ENCODE measurements at regions not wholly inside any gene's neighbourhood (a gene's known extent, or its start where the extent isn't known, plus 50 kb on each side); places are given as distances from the start of the nearest gene placed in this dataset.

DNA sequence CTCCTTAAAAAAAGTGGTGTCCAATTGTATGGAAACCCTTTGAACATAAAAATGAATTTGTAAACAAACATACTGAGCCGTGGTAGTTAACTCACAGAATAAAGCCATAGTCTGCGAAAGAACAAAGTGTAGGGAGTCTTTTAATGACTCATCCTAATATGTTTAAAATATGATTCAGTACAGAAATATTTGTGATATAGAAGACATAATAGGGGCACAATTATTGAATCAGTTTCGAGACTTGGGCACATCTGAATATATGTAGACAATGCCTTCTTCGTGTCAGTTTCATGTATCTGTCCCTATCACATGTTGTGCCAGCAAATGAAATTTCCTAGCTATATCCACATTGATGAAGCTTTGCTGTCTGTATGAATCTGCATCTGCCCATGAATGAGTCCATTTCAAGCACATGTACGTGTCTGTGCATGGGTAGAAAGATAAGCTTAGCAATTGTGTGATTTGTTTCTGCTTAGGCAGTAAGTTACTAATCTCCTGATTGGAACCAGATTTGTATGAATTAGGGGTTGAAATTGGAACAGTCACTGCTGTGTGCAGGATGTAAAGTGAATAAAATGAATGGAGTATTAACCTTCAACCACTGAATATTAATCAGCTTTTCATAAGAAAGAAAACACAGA, 112.5 kb upstream of the SOX9 start:
- DNase-seq, result no peak
- H3K27me3 Mint-ChIP-seq (ENCODE audit: unreplicated experiment), result no peaks in the 10 kb centered on the region
- no peak overlapping the region for H3K4me3 Mint-ChIP-seq (ENCODE audit: unreplicated experiment)
- no peaks in the 10 kb centered on the region for H3K36me3 Mint-ChIP-seq (ENCODE audit: unreplicated experiment)
- TF ChIP-seq, protein P1, sequence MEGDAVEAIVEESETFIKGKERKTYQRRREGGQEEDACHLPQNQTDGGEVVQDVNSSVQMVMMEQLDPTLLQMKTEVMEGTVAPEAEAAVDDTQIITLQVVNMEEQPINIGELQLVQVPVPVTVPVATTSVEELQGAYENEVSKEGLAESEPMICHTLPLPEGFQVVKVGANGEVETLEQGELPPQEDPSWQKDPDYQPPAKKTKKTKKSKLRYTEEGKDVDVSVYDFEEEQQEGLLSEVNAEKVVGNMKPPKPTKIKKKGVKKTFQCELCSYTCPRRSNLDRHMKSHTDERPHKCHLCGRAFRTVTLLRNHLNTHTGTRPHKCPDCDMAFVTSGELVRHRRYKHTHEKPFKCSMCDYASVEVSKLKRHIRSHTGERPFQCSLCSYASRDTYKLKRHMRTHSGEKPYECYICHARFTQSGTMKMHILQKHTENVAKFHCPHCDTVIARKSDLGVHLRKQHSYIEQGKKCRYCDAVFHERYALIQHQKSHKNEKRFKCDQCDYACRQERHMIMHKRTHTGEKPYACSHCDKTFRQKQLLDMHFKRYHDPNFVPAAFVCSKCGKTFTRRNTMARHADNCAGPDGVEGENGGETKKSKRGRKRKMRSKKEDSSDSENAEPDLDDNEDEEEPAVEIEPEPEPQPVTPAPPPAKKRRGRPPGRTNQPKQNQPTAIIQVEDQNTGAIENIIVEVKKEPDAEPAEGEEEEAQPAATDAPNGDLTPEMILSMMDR (IDR thresholded peaks at IDR 0.05; ENCODE audit: partially characterized antibody, unreplicated experiment), result no peak
- no peaks in the 10 kb centered on the region for H3K9me3 Mint-ChIP-seq (ENCODE audit: unreplicated experiment)
- no peaks in the 10 kb centered on the region for H3K4me1 Mint-ChIP-seq (ENCODE audit: low read depth, unreplicated experiment)
- no peak overlapping the region for H3K27ac Mint-ChIP-seq (ENCODE audit: unreplicated experiment)

DNA sequence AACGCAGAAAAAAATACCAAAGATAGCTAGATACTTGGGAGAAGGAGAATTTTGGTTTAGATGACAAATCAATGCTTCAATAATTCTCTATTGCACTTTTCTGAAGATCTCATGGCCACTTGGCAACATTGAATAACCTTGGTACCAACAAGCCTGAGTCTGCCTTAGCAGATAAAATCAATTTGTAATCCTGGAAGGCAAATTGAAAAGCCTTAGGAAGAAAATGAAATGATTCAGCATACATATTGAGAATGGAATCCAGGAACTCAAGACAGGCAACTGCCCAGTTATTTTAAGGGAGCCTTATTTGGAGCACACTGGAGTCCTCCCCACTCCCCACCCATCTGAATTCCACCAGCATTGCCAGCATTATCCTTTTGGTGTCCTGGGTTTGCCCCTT, 109.3 kb upstream of the SOX9 start:
- H3K9me3 Mint-ChIP-seq (ENCODE audit: unreplicated experiment), result no peaks in the 10 kb centered on the region
- TF ChIP-seq, protein P1 (IDR thresholded peaks at IDR 0.05; ENCODE audit: partially characterized antibody, unreplicated experiment), result no peak
- peaks cover 4% of the 10 kb centered on the region for H3K4me1 Mint-ChIP-seq (ENCODE audit: low read depth, unreplicated experiment)
- no peak overlapping the region for H3K27ac Mint-ChIP-seq (ENCODE audit: unreplicated experiment)
- H3K36me3 Mint-ChIP-seq (ENCODE audit: unreplicated experiment), result no peaks in the 10 kb centered on the region
- no peak overlapping the region for H3K4me3 Mint-ChIP-seq (ENCODE audit: unreplicated experiment)
- DNase-seq, result no peak
- H3K27me3 Mint-ChIP-seq (ENCODE audit: unreplicated experiment), result no peaks in the 10 kb centered on the region

DNA sequence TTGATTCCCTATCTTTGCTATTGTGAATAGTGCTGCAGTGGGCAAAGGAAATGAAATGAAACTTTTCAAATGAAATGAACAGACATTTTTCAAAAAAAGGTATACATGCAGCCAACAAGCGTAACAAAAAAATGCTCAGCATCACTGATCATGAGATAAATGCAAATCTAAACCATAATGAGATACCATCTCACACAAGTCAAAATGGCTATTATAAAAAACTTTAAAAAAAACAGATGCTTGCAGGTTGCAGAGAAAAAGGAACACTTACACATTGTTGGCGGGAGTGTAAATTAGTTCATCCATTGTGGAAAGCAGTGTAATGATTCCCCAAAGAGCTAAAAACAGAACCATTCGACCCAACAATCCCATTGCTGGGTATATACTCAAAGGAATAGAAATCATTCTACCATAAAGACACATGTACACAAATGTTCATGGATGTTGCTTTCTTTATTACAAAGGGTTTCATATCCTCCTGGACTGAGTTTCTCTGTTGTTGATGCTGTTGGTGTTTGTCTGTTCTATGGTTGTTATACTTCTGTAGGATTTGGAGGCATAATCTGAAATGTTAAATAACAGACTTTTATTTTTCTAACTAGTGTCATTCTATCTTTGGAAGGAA, 99.3 kb upstream of the SOX9 start:
- no peaks in the 10 kb centered on the region for H3K27me3 Mint-ChIP-seq (ENCODE audit: unreplicated experiment)
- peaks cover 10% of the 10 kb centered on the region for H3K4me1 Mint-ChIP-seq (ENCODE audit: low read depth, unreplicated experiment)
- no peaks in the 10 kb centered on the region for H3K36me3 Mint-ChIP-seq (ENCODE audit: unreplicated experiment)
- no peak overlapping the region for H3K27ac Mint-ChIP-seq (ENCODE audit: unreplicated experiment)
- H3K4me3 Mint-ChIP-seq (ENCODE audit: unreplicated experiment), result no peak overlapping the region
- no peaks in the 10 kb centered on the region for H3K9me3 Mint-ChIP-seq (ENCODE audit: unreplicated experiment)
- DNase-seq, result no peak
- TF ChIP-seq, protein P1 (IDR thresholded peaks at IDR 0.05; ENCODE audit: partially characterized antibody, unreplicated experiment), result no peak

DNA sequence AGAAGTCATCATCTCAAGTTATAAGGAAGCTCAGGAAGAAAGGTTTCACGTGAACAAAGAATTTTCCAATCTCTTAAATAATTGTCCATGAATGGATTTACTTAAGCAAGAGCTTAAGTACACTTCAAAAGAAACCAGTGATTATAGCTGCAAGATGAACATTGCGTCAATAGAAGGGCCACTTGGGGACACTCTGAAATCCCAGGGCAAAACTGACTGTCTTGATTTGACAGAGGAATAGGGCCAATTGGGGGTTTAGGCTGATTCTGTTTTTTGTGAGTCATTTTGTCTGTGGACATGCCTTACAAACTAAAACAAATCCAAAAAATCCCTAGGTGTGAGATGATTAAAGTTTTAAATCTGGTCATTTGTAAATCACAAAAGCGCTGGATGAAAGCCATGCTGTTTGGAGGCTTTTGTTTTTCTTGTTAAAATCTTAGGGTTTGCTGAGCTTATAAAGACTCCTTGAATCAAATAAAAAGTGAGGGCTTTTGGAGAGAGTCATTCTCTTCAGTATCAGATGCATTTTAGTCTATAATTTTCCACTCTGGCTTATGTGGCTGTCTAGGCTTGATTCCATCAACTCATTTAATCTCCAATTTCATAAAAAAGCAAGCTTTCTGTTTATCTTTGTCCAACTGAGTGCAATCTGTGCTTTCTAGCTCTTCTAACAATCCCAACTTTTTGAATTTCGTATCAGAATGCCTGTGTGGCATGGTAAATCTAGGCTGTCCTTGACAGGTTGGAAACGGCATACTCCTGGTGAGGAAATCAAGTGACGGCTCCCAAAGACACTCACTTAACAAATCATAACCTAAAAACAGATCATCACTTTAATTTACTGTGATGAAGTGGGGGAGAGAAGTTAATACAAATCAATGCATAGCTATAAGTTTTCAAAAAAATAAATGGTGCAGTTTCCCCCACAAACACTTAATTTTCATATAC, 98.2 kb upstream of the SOX9 start:
- H3K4me3 Mint-ChIP-seq (ENCODE audit: unreplicated experiment), result no peak overlapping the region
- TF ChIP-seq, protein P1 (IDR thresholded peaks at IDR 0.05; ENCODE audit: partially characterized antibody, unreplicated experiment), result no peak
- H3K9me3 Mint-ChIP-seq (ENCODE audit: unreplicated experiment), result peaks cover 2% of the 10 kb centered on the region
- H3K27ac Mint-ChIP-seq (ENCODE audit: unreplicated experiment), result no peak overlapping the region
- no peak for DNase-seq
- peaks cover 19% of the 10 kb centered on the region for H3K4me1 Mint-ChIP-seq (ENCODE audit: low read depth, unreplicated experiment)
- no peaks in the 10 kb centered on the region for H3K36me3 Mint-ChIP-seq (ENCODE audit: unreplicated experiment)
- H3K27me3 Mint-ChIP-seq (ENCODE audit: unreplicated experiment), result no peaks in the 10 kb centered on the region

Measured in glutamatergic neuron (in vitro differentiated cells).